ENCODE measurements at regions not wholly inside any gene's neighbourhood (a gene's known extent, or its start where the extent isn't known, plus 50 kb on each side); places are given as distances from the start of the nearest gene placed in this dataset.

GRCh38 chr10:107585630-107586029 lies 421.1 kb upstream of the SORCS1 start (continued):
- TF ChIP-seq SAP30 (IDR thresholded peaks at IDR 0.05; ENCODE audit: insufficient read depth, insufficient replicate concordance, low read length) = no peak
- TF ChIP-seq CHD2 (IDR thresholded peaks at IDR 0.05; ENCODE audit: low read length) = no peak
- no peak for TF ChIP-seq E2F6 (IDR thresholded peaks at IDR 0.05)
- no peak for TF ChIP-seq SIX5 (IDR thresholded peaks at IDR 0.05; ENCODE audit: low read depth, low read length)
- no peak for TF ChIP-seq CHD1 (IDR thresholded peaks at IDR 0.05; ENCODE audit: low read depth, low read length)
